HepG2 (cell line): ENCODE measurements at regions not wholly inside any gene's neighbourhood (a gene's known extent, or its start where the extent isn't known, plus 50 kb on each side); places are given as distances from the start of the nearest gene placed in this dataset.

Source experiments
- ATAC-seq: fragments of 200-7000 bp; cut with Tn5 transposase; 3 replicates; pipeline ENCODE4 v1.9.1; 2020; ENCODE audit warnings: mild to moderate bottlenecking, moderate library complexity
- BruUV-seq: library from RNA; stranded (reverse); fragments of 400-500 nt; replicated peaks from 2 replicates; lab custom pipeline; 2021; lab: Mats Ljungman, UMichigan
- CTCF ChIA-PET: fragments of 300-600 bp; formaldehyde crosslinking; extraction: SDS; loops from one replicate; lab custom pipeline; 2021; ENCODE audit warnings: low total read pairs, inconsistent platforms, low intra/inter-chr PET ratio; lab: Yijun Ruan, JAX
- POLR2A ChIA-PET: fragments of 350-600 bp; sonication (Branson Sonifier 250); formaldehyde crosslinking; loops from one replicate; lab custom pipeline; 2020; ENCODE audit warnings: antibody characterized with exemption, inconsistent platforms; lab: Yijun Ruan, JAX
- DNase-seq: peaks from one replicate; pipeline ENCODE4 v3.0.0-alpha.2; 2015; ENCODE audit warnings: low spot score
- FAIRE-seq: peaks from 3 replicates; lab custom pipeline; 2011; peaks lifted over from hg19 to GRCh38; lab: Jason Lieb, UNC
- H2AFZ ChIP-seq: one replicate; pipeline ENCODE4 v1.6.1; 2011; ENCODE audit warnings: low read length, inconsistent platforms
- H3K27ac ChIP-seq: fragments of 300-600 bp; 3 replicates; pipeline ENCODE4 v1.8.0; 2011; ENCODE audit warnings: mixed run types, mild to moderate bottlenecking, mixed read lengths, low read length, inconsistent platforms; ENCODE audit not compliant: insufficient read depth; ENCODE audit errors: extremely low read length
- H3K27me3 ChIP-seq, 2 experiments: fragments of 200-600 bp in 1 of 2; 2 replicates in 1 of 2; 3 replicates in 1 of 2; pipeline versions ENCODE4 v1.6.0 to v1.8.0; 2011; ENCODE audit warnings: low read length in 2 of 2, mild to moderate bottlenecking in 2 of 2, moderate library complexity in 2 of 2, inconsistent platforms in 1 of 2; ENCODE audit not compliant: insufficient read depth in 2 of 2, control insufficient read depth in 1 of 2
- H3K36me3 ChIP-seq, 2 experiments: fragments of 200-600 bp in 1 of 2; replicated peaks in 1 of 2; 2 replicates in 1 of 2; 3 replicates in 1 of 2; pipeline versions ENCODE4 v1.5.1 to v1.8.0; 2011; ENCODE audit warnings: low read length in 2 of 2, inconsistent platforms in 1 of 2; ENCODE audit not compliant: insufficient read depth in 2 of 2, control insufficient read depth in 1 of 2
- H3K4me1 ChIP-seq: 2 replicates; pipeline ENCODE4 v1.5.1; 2012; ENCODE audit warnings: low read length, inconsistent platforms; ENCODE audit not compliant: insufficient read depth
- H3K4me2 ChIP-seq: 2 replicates; pipeline ENCODE4 v1.6.0; 2011; ENCODE audit warnings: low read depth, low read length, inconsistent platforms
- H3K4me3 ChIP-seq, 3 experiments: fragments of 200-600 bp in 1 of 3; sonication (generic), shearing (Covaris generic) in 1 of 3; replicated peaks in 1 of 3; 2 replicates each; pipeline ENCODE4 v1.5.1; 2011 to 2016; ENCODE audit warnings: low read length in 3 of 3, inconsistent platforms in 2 of 3, low read depth in 2 of 3, mild to moderate bottlenecking in 2 of 3, control low read depth in 1 of 3, mixed read lengths in 1 of 3; ENCODE audit not compliant: insufficient read depth in 1 of 3
- H3K79me2 ChIP-seq: one replicate; pipeline ENCODE4 v1.6.1; 2011; ENCODE audit warnings: low read length, inconsistent platforms; ENCODE audit not compliant: insufficient read depth
- H3K9ac ChIP-seq: 2 replicates; pipeline ENCODE4 v1.6.0; 2011; ENCODE audit warnings: mild to moderate bottlenecking, low read depth, low read length, inconsistent platforms; ENCODE audit not compliant: insufficient read depth
- H3K9me3 ChIP-seq: 2 replicates; pipeline ENCODE4 v1.5.1; 2012; ENCODE audit warnings: mild to moderate bottlenecking, low read length
- H4K20me1 ChIP-seq: 2 replicates; pipeline ENCODE4 v1.6.0; 2011; ENCODE audit warnings: inconsistent platforms, mild to moderate bottlenecking, low read length, moderate library complexity; ENCODE audit not compliant: insufficient read depth
- BATF2 ChIP-seq: sonication (generic); formaldehyde crosslinking; IDR thresholded peaks from 2 replicates; pipeline ENCODE4 v1.8.0; 2022; ENCODE audit warnings: mild to moderate bottlenecking, missing genetic modification reagents, moderate library complexity
- BRD4 ChIP-seq: sonication (generic); formaldehyde crosslinking; IDR thresholded peaks from 2 replicates; pipeline ENCODE4 v1.4.0; 2020; ENCODE audit warnings: missing genetic modification reagents
- HNRNPL ChIP-seq: fragments of 200-400 bp; formaldehyde crosslinking; IDR thresholded peaks from 2 replicates; pipeline ENCODE4 v1.6.1; 2017; ENCODE audit warnings: mild to moderate bottlenecking, low read depth, low read length
- JUNB ChIP-seq: sonication (generic); formaldehyde crosslinking; IDR thresholded peaks from 2 replicates; pipeline ENCODE4 v1.8.0; 2022; ENCODE audit warnings: missing genetic modification reagents, mild to moderate bottlenecking, borderline replicate concordance
- MAF1 ChIP-seq: sonication (generic); formaldehyde crosslinking; IDR thresholded peaks from 2 replicates; pipeline ENCODE4 v1.5.0; 2020; ENCODE audit warnings: missing genetic modification reagents, borderline replicate concordance
- MEIS1 ChIP-seq: sonication (generic); formaldehyde crosslinking; IDR thresholded peaks from 2 replicates; pipeline ENCODE4 v1.9.0; 2021; ENCODE audit warnings: mild to moderate bottlenecking, missing genetic modification reagents, moderate library complexity, borderline replicate concordance
- NBN ChIP-seq: fragments of 450-650 bp; conservative IDR thresholded peaks from 2 replicates; pipeline ENCODE4 v1.6.1; 2017
- PHF8 ChIP-seq: sonication (generic); formaldehyde crosslinking; IDR thresholded peaks from 2 replicates; pipeline ENCODE4 v1.5.0; 2020; ENCODE audit warnings: missing genetic modification reagents
- RXRB ChIP-seq: IDR thresholded peaks from 2 replicates; pipeline ENCODE4 v1.6.1; 2016; ENCODE audit warnings: borderline replicate concordance, missing genetic modification reagents, missing compliant biosample characterization
- SMYD3 ChIP-seq: sonication (generic); formaldehyde crosslinking; IDR thresholded peaks from 2 replicates; pipeline ENCODE4 v1.8.1; 2023; ENCODE audit warnings: mild to moderate bottlenecking, missing genetic modification reagents
- TAF15 ChIP-seq: fragments of 200-400 bp; formaldehyde crosslinking; IDR thresholded peaks from one replicate; pipeline ENCODE4 v1.6.1; 2018; ENCODE audit warnings: mild to moderate bottlenecking, low read depth, low read length; ENCODE audit not compliant: poor library complexity, severe bottlenecking
- ZBTB3 ChIP-seq: sonication (generic); formaldehyde crosslinking; IDR thresholded peaks from 2 replicates; pipeline ENCODE4 v1.4.0; 2020; ENCODE audit warnings: low read depth, mild to moderate bottlenecking, moderate library complexity, missing genetic modification reagents, borderline replicate concordance
- ZC3H4 ChIP-seq: sonication (generic); formaldehyde crosslinking; IDR thresholded peaks from 2 replicates; pipeline ENCODE4 v1.4.0; 2020; ENCODE audit warnings: missing genetic modification reagents, borderline replicate concordance
- ZNF136 ChIP-seq: sonication (generic); formaldehyde crosslinking; IDR thresholded peaks from 2 replicates; pipeline ENCODE4 v1.8.1; 2022; ENCODE audit warnings: low read depth, mild to moderate bottlenecking, moderate library complexity, missing genetic modification reagents
- ZNF414 ChIP-seq: sonication (generic); formaldehyde crosslinking; IDR thresholded peaks from 2 replicates; pipeline ENCODE4 v1.5.0; 2020; ENCODE audit warnings: missing genetic modification reagents
- ZNF460 ChIP-seq: sonication (generic); formaldehyde crosslinking; IDR thresholded peaks from 2 replicates; pipeline ENCODE4 v1.5.1; 2020; ENCODE audit warnings: missing genetic modification reagents, mild to moderate bottlenecking, borderline replicate concordance
- ZNF564 ChIP-seq: sonication (generic); formaldehyde crosslinking; IDR thresholded peaks from 2 replicates; pipeline ENCODE4 v1.8.1; 2023; ENCODE audit warnings: mild to moderate bottlenecking, missing genetic modification reagents
- ZNF652 ChIP-seq: IDR thresholded peaks from 2 replicates; pipeline ENCODE4 v1.6.1; 2016; ENCODE audit warnings: low read depth, borderline replicate concordance
- ZNF678 ChIP-seq: sonication (generic); formaldehyde crosslinking; IDR thresholded peaks from 2 replicates; pipeline ENCODE4 v1.4.0; 2020; ENCODE audit warnings: mild to moderate bottlenecking, missing genetic modification reagents
- ZNF839 ChIP-seq: sonication (generic); formaldehyde crosslinking; IDR thresholded peaks from 2 replicates; pipeline ENCODE4 v1.4.0; 2020; ENCODE audit warnings: missing genetic modification reagents, mild to moderate bottlenecking, borderline replicate concordance
- ZNF841 ChIP-seq: sonication (generic); formaldehyde crosslinking; IDR thresholded peaks from 2 replicates; pipeline ENCODE4 v1.8.1; 2023; ENCODE audit warnings: missing genetic modification reagents, borderline replicate concordance
- ZNF850 ChIP-seq: sonication (generic); formaldehyde crosslinking; conservative IDR thresholded peaks from 2 replicates; pipeline ENCODE4 v1.9.0; 2021; ENCODE audit warnings: mild to moderate bottlenecking, missing genetic modification reagents
- ZXDC ChIP-seq: sonication (generic); formaldehyde crosslinking; IDR thresholded peaks from 2 replicates; pipeline ENCODE4 v1.5.0; 2020; ENCODE audit warnings: mild to moderate bottlenecking, missing genetic modification reagents
- WGBS: methylation state at CpG from one replicate; pipeline ENCODE4 v1.1.6; 2017; ENCODE audit warnings: low lambda C conversion rate; 5-methylcytosine and 5-hydroxymethylcytosine counted together
- in situ Hi-C: cut with HindIII; loops from 2 replicates; pipeline ENCODE4 v1.10.0; 2017; ENCODE audit warnings: low pct_unique_long_range_greater_than_20kb; ENCODE audit not compliant: extremely low pct_ligation_motif_present
- intact Hi-C: fragments of 100-400 bp; cut with micrococcal nuclease; formaldehyde crosslinking; loops from one replicate; pipeline ENCODE4 v1.10.0; 2022; ENCODE audit not compliant: unreplicated experiment

- FAIRE-seq, result no peak
- CTCF ChIA-PET, result no interaction called here
Measured at GRCh38 chr11:26090651-26091050, 241.3 kb upstream of the ANO3 start.

GRCh38 chr11:26093206-26093605 is 238.7 kb upstream of the ANO3 start:
- ChIA-PET CTCF (no interaction called here), POLR2A (no interaction called here)
- no peak for ATAC-seq
- Histone ChIP-seq H3K4me2 (no peak overlapping the region), H3K36me3 (no peaks in the 10 kb centered on the region), H3K27me3 (no peaks in the 10 kb centered on the region), H4K20me1 (no peaks in the 10 kb centered on the region), H3K9ac (no peak overlapping the region), H3K4me3 (no peak overlapping the region)
- no peak for DNase-seq
- in situ Hi-C loops, result no loop called here
- WGBS, result 0% methylated on average over 2 of the region's 2 CpGs
- TF ChIP-seq ZBTB3 (CRISPR knock-in tag) (no peak), BRD4 (CRISPR knock-in tag) (no peak), ZXDC (CRISPR knock-in tag) (no peak), BATF2 (CRISPR knock-in tag) (no peak), ZNF460 (CRISPR knock-in tag) (no peak), MEIS1 (no peak), ZNF652 (CRISPR knock-in tag) (no peak)
- TF ChIP-seq, all 625 proteins: peak for 0
- no TSS peak for BruUV-seq
- no peak for FAIRE-seq
- Histone ChIP-seq H3K27ac (no peak overlapping the region), H3K4me1 (no peaks in the 10 kb centered on the region), H2AFZ (no peak overlapping the region), H3K79me2 (no peaks in the 10 kb centered on the region), H3K9me3 (no peaks in the 10 kb centered on the region)
- intact Hi-C loops, result no loop called here

More at GRCh38 chr11:26090651-26091050, 241.3 kb upstream of the ANO3 start:
- no peaks in the 10 kb centered on the region for H3K9me3 ChIP-seq
- no peak overlapping the region for H3K9ac ChIP-seq
- 3% methylated on average over 3 of the region's 3 CpGs for WGBS
- H3K27me3 ChIP-seq, result no peaks in the 10 kb centered on the region
- H4K20me1 ChIP-seq, result no peaks in the 10 kb centered on the region
- no peaks in the 10 kb centered on the region for H3K4me1 ChIP-seq
- no peak overlapping the region for H2AFZ ChIP-seq
- BruUV-seq, result no TSS peak
- ATAC-seq (no peak), DNase-seq (no peak)
- TF ChIP-seq NBN (no peak), ZNF414 (CRISPR knock-in tag) (no peak), ZNF564 (CRISPR knock-in tag) (no peak), ZC3H4 (CRISPR knock-in tag) (no peak), JUNB (CRISPR knock-in tag) (no peak), ZNF839 (CRISPR knock-in tag) (no peak), HNRNPL (no peak), PHF8 (no peak), ZNF678 (CRISPR knock-in tag) (no peak), ZNF850 (CRISPR knock-in tag) (no peak), SMYD3 (CRISPR knock-in tag) (no peak), RXRB (CRISPR knock-in tag) (no peak), ZNF136 (CRISPR knock-in tag) (no peak), ZNF841 (CRISPR knock-in tag) (no peak), MAF1 (CRISPR knock-in tag) (no peak), TAF15 (no peak)
- no peak overlapping the region for H3K4me2 ChIP-seq
- POLR2A ChIA-PET, result no interaction called here
- H3K27ac ChIP-seq, result no peak overlapping the region
- H3K36me3 ChIP-seq, result no peaks in the 10 kb centered on the region
- in situ Hi-C loops, result no loop called here
- H3K4me3 ChIP-seq, result no peak overlapping the region
- no peaks in the 10 kb centered on the region for H3K79me2 ChIP-seq
- intact Hi-C loops, result no loop called here
